Mesendoderm (in vitro differentiated cells): ENCODE measurements at regions not wholly inside any gene's neighbourhood (a gene's known extent, or its start where the extent isn't known, plus 50 kb on each side); places are given as distances from the start of the nearest gene placed in this dataset.

Experiments
- DNase-seq: peaks from one replicate; pipeline ENCODE4 v3.0.0; 2013
- H2AK5ac ChIP-seq: 2 replicates; pipeline ENCODE4 v1.6.1; 2013; ENCODE audit warnings: low read length, inconsistent platforms
- H2BK120ac ChIP-seq: 2 replicates; pipeline ENCODE4 v1.6.1; 2013; ENCODE audit warnings: low read depth, mild to moderate bottlenecking, low read length, moderate library complexity, mixed read lengths
- H2BK15ac ChIP-seq: replicated peaks from 2 replicates; pipeline ENCODE4 v1.6.1; 2013; ENCODE audit warnings: low read depth, mild to moderate bottlenecking, moderate library complexity
- H2BK5ac ChIP-seq: 2 replicates; pipeline ENCODE4 v1.6.1; 2013; ENCODE audit warnings: low read length, inconsistent platforms
- H3K18ac ChIP-seq: 2 replicates; pipeline ENCODE4 v1.6.1; 2013; ENCODE audit warnings: mild to moderate bottlenecking, low read length, mixed read lengths
- H3K23ac ChIP-seq: one replicate; pipeline ENCODE4 v1.6.1; 2013; ENCODE audit warnings: low read length
- H3K27ac ChIP-seq: 2 replicates; pipeline ENCODE4 v1.5.1; 2013; ENCODE audit warnings: low read depth, mild to moderate bottlenecking, inconsistent platforms, low read length, moderate library complexity
- H3K27me3 ChIP-seq: 2 replicates; pipeline ENCODE4 v1.6.1; 2013; ENCODE audit warnings: low read length, control low read depth, mild to moderate bottlenecking, inconsistent platforms; ENCODE audit not compliant: insufficient read depth, poor library complexity
- H3K36me3 ChIP-seq: 2 replicates; pipeline ENCODE4 v1.6.1; 2013; ENCODE audit warnings: low read length, inconsistent platforms; ENCODE audit not compliant: control insufficient read depth, insufficient read depth
- H3K4ac ChIP-seq: one replicate; pipeline ENCODE4 v1.6.1; 2013; ENCODE audit warnings: low read depth, mild to moderate bottlenecking, low read length, moderate library complexity
- H3K4me1 ChIP-seq: 2 replicates; pipeline ENCODE4 v1.6.1; 2013; ENCODE audit warnings: low read depth, low read length, inconsistent platforms; ENCODE audit not compliant: control insufficient read depth
- H3K4me2 ChIP-seq: 2 replicates; pipeline ENCODE4 v1.6.1; 2013; ENCODE audit warnings: low read length
- H3K4me3 ChIP-seq: 2 replicates; pipeline ENCODE4 v1.5.1; 2013; ENCODE audit warnings: mild to moderate bottlenecking, low read length
- H3K56ac ChIP-seq: one replicate; pipeline ENCODE4 v1.6.1; 2013; ENCODE audit warnings: low read length
- H3K79me1 ChIP-seq: 2 replicates; pipeline ENCODE4 v1.6.1; 2013; ENCODE audit warnings: low read length, inconsistent platforms
- H3K79me2 ChIP-seq: 2 replicates; pipeline ENCODE4 v1.6.1; 2013; ENCODE audit warnings: mild to moderate bottlenecking, low read length; ENCODE audit not compliant: control insufficient read depth, insufficient read depth
- H3K9ac ChIP-seq: 2 replicates; pipeline ENCODE4 v1.6.1; 2013; ENCODE audit warnings: low read length, inconsistent platforms
- H4K5ac ChIP-seq: one replicate; pipeline ENCODE4 v1.6.1; 2013; ENCODE audit warnings: low read length
- H4K8ac ChIP-seq: one replicate; pipeline ENCODE4 v1.6.1; 2013; ENCODE audit warnings: low read depth, mild to moderate bottlenecking, control low read depth, low read length, moderate library complexity
- WGBS: extraction: QIAGEN DNeasy Blood & Tissue Kit; methylation state at CpG from one replicate; pipeline ENCODE4 v1.1.7; 2013; ENCODE audit warnings: low lambda C conversion rate, missing lambda C conversion rate; ENCODE audit not compliant: insufficient coverage; ENCODE audit errors: extremely low coverage; 5-methylcytosine and 5-hydroxymethylcytosine counted together

- no peak overlapping the region for H3K4me2 ChIP-seq
- no peak overlapping the region for H3K4ac ChIP-seq
- no peak overlapping the region for H3K4me3 ChIP-seq
- no CpG with 5 or more reads among the region's 5 CpGs for WGBS
- H2BK120ac ChIP-seq, result no peak overlapping the region
- no peaks in the 10 kb centered on the region for H3K4me1 ChIP-seq
- H3K23ac ChIP-seq, result no peak overlapping the region
- H3K79me1 ChIP-seq, result no peaks in the 10 kb centered on the region
- no peak overlapping the region for H4K5ac ChIP-seq
- no peak for DNase-seq
- no peak overlapping the region for H3K18ac ChIP-seq
- H3K36me3 ChIP-seq, result no peaks in the 10 kb centered on the region
- H3K79me2 ChIP-seq, result no peaks in the 10 kb centered on the region
- no peak overlapping the region for H2BK15ac ChIP-seq
- H2AK5ac ChIP-seq, result no peak overlapping the region
- no peak overlapping the region for H2BK5ac ChIP-seq
- no peaks in the 10 kb centered on the region for H3K27me3 ChIP-seq
- H3K27ac ChIP-seq, result no peak overlapping the region
- H4K8ac ChIP-seq, result no peak overlapping the region
- H3K9ac ChIP-seq, result no peak overlapping the region
- H3K56ac ChIP-seq, result no peak overlapping the region
These were observed 339.9 kb upstream of the NOCT start for GRCh38 chr4:138675685-138676084.

GRCh38 chr4:138674209-138674608 is 341.4 kb upstream of the NOCT start:
- no peak overlapping the region for H3K23ac ChIP-seq
- no peak overlapping the region for H2BK120ac ChIP-seq
- no peak overlapping the region for H3K9ac ChIP-seq
- H3K36me3 ChIP-seq, result no peaks in the 10 kb centered on the region
- H3K4ac ChIP-seq, result no peak overlapping the region
- no peaks in the 10 kb centered on the region for H3K79me1 ChIP-seq
- no CpG with 5 or more reads among the region's 1 CpG for WGBS
- no peak overlapping the region for H3K18ac ChIP-seq
- H3K4me1 ChIP-seq, result no peaks in the 10 kb centered on the region
- H2BK15ac ChIP-seq, result no peak overlapping the region
- no peak overlapping the region for H3K56ac ChIP-seq
- H3K4me2 ChIP-seq, result no peak overlapping the region
- no peak overlapping the region for H2BK5ac ChIP-seq
- no peak for DNase-seq
- no peak overlapping the region for H4K5ac ChIP-seq
- H4K8ac ChIP-seq, result no peak overlapping the region
- H2AK5ac ChIP-seq, result no peak overlapping the region
- H3K27me3 ChIP-seq, result no peaks in the 10 kb centered on the region
- H3K4me3 ChIP-seq, result no peak overlapping the region
- no peaks in the 10 kb centered on the region for H3K79me2 ChIP-seq
- no peak overlapping the region for H3K27ac ChIP-seq

GRCh38 chr4:138673053-138673452 is 342.5 kb upstream of the NOCT start:
- Histone ChIP-seq H3K79me1 (no peaks in the 10 kb centered on the region), H3K36me3 (no peaks in the 10 kb centered on the region), H3K9ac (no peak overlapping the region), H3K4me3 (no peak overlapping the region), H3K18ac (peak overlapping the region; percentile 15), H4K8ac (no peak overlapping the region), H3K4me1 (no peaks in the 10 kb centered on the region), H3K4ac (no peak overlapping the region), H2BK15ac (no peak overlapping the region), H3K27ac (no peak overlapping the region), H3K23ac (no peak overlapping the region), H3K79me2 (no peaks in the 10 kb centered on the region), H3K27me3 (no peaks in the 10 kb centered on the region), H3K56ac (no peak overlapping the region), H3K4me2 (no peak overlapping the region), H2BK5ac (no peak overlapping the region), H2AK5ac (no peak overlapping the region), H2BK120ac (no peak overlapping the region), H4K5ac (no peak overlapping the region)
- WGBS, result no CpG with 5 or more reads among the region's 10 CpGs
- no peak for DNase-seq

- Histone ChIP-seq H3K56ac (no peak overlapping the region), H3K79me2 (no peaks in the 10 kb centered on the region), H2BK120ac (no peak overlapping the region), H3K23ac (no peak overlapping the region), H3K4me2 (no peak overlapping the region), H3K27me3 (no peaks in the 10 kb centered on the region), H3K18ac (peak overlapping the region; percentile 15), H2BK5ac (no peak overlapping the region), H2AK5ac (no peak overlapping the region), H3K36me3 (no peaks in the 10 kb centered on the region), H3K4me3 (no peak overlapping the region), H3K4me1 (no peaks in the 10 kb centered on the region), H4K8ac (no peak overlapping the region), H4K5ac (no peak overlapping the region), H2BK15ac (no peak overlapping the region), H3K4ac (no peak overlapping the region), H3K79me1 (no peaks in the 10 kb centered on the region), H3K27ac (no peak overlapping the region), H3K9ac (no peak overlapping the region)
- no peak for DNase-seq
- WGBS, result no CpG with 5 or more reads among the region's 9 CpGs
These were observed 343.1 kb upstream of the NOCT start for GRCh38 chr4:138672393-138672976.

GRCh38 chr4:138671606-138672084 is 343.9 kb upstream of the NOCT start:
- Histone ChIP-seq H3K9ac (no peak overlapping the region), H4K8ac (no peak overlapping the region), H3K18ac (no peak overlapping the region), H2BK120ac (no peak overlapping the region), H3K27ac (no peak overlapping the region), H3K23ac (no peak overlapping the region), H2BK5ac (no peak overlapping the region), H2AK5ac (no peak overlapping the region), H3K79me2 (no peaks in the 10 kb centered on the region), H3K4me2 (no peak overlapping the region), H3K4me3 (no peak overlapping the region), H3K4me1 (no peaks in the 10 kb centered on the region), H3K79me1 (no peaks in the 10 kb centered on the region), H3K27me3 (no peaks in the 10 kb centered on the region), H3K56ac (no peak overlapping the region), H3K4ac (no peak overlapping the region), H3K36me3 (no peaks in the 10 kb centered on the region), H2BK15ac (no peak overlapping the region), H4K5ac (no peak overlapping the region)
- no peak for DNase-seq
- no CpG with 5 or more reads among the region's 3 CpGs for WGBS

GRCh38 chr4:138671106-138671505 is 344.5 kb upstream of the NOCT start:
- no peaks in the 10 kb centered on the region for H3K79me2 ChIP-seq
- no peak for DNase-seq
- H3K9ac ChIP-seq, result no peak overlapping the region
- H3K4me2 ChIP-seq, result no peak overlapping the region
- H3K36me3 ChIP-seq, result no peaks in the 10 kb centered on the region
- no peak overlapping the region for H3K27ac ChIP-seq
- no peak overlapping the region for H3K4me3 ChIP-seq
- H4K5ac ChIP-seq, result no peak overlapping the region
- H3K4ac ChIP-seq, result no peak overlapping the region
- H3K27me3 ChIP-seq, result no peaks in the 10 kb centered on the region
- no peaks in the 10 kb centered on the region for H3K4me1 ChIP-seq
- no peak overlapping the region for H3K56ac ChIP-seq
- no peak overlapping the region for H2BK120ac ChIP-seq
- no peaks in the 10 kb centered on the region for H3K79me1 ChIP-seq
- no peak overlapping the region for H2AK5ac ChIP-seq
- H3K23ac ChIP-seq, result no peak overlapping the region
- no peak overlapping the region for H2BK15ac ChIP-seq
- no peak overlapping the region for H2BK5ac ChIP-seq
- H4K8ac ChIP-seq, result no peak overlapping the region
- H3K18ac ChIP-seq, result no peak overlapping the region
